PFSK-1 (cell line): ENCODE measurements at regions not wholly inside any gene's neighbourhood (a gene's known extent, or its start where the extent isn't known, plus 50 kb on each side); places are given as distances from the start of the nearest gene placed in this dataset.

ENCODE experiments used
- FOXP2 ChIP-seq: optimal IDR thresholded peaks from 2 replicates; pipeline ENCODE3; 2011; ENCODE audit warnings: borderline replicate concordance, control low read depth, inconsistent platforms; ENCODE audit not compliant: insufficient read depth; ENCODE audit errors: extremely low read length, extremely low read depth
- POLR2AphosphoS5 ChIP-seq: IDR thresholded peaks from 2 replicates; pipeline ENCODE4 v1.6.1; 2012; ENCODE audit warnings: low read depth, mild to moderate bottlenecking, control low read depth, low read length, moderate library complexity
- SIN3A ChIP-seq: IDR thresholded peaks from 2 replicates; pipeline ENCODE4 v1.6.1; 2012; ENCODE audit warnings: mild to moderate bottlenecking, low read length, moderate library complexity, borderline replicate concordance; ENCODE audit not compliant: insufficient read depth
- TAF1 ChIP-seq: IDR thresholded peaks from 2 replicates; pipeline ENCODE4 v1.6.1; 2012; ENCODE audit warnings: low read length, control low read depth, borderline replicate concordance; ENCODE audit not compliant: insufficient read depth
- TF ChIP-seq, protein P1 (sequence below), 2 experiments: IDR thresholded peaks; 2 replicates each; pipeline versions ENCODE4 v1.6.1 to v1.8.0; 2011 to 2012; ENCODE audit warnings: low read depth in 2 of 2, low read length in 2 of 2, control low read depth in 1 of 2, inconsistent platforms in 1 of 2, mild to moderate bottlenecking in 1 of 2, moderate library complexity in 1 of 2; ENCODE audit not compliant: insufficient read depth in 1 of 2

DNA sequence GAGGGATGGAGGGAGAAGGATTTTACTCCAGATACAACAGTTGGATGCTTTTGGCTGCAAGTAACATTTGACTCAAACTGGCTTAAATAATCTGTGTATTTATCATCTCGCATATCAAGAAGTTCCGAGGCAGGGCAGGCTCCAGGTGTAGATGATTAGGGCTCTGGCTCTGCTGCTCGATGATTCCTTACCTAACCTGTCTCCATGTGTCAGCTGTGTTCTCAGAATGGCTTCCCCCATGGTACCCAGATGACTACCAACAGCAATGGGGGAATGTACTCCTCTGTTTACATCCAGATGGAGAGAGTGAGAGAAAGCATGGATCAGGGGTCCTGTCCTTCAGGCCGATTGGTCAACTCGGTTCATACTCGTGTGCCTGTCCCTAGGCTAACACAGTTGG lies 90.4 kb upstream of the AKT3 start:
- TF ChIP-seq SIN3A = no peak
- TF ChIP-seq FOXP2 = no peak
- TF ChIP-seq POLR2AphosphoS5 = no peak
- TF ChIP-seq, protein P1, sequence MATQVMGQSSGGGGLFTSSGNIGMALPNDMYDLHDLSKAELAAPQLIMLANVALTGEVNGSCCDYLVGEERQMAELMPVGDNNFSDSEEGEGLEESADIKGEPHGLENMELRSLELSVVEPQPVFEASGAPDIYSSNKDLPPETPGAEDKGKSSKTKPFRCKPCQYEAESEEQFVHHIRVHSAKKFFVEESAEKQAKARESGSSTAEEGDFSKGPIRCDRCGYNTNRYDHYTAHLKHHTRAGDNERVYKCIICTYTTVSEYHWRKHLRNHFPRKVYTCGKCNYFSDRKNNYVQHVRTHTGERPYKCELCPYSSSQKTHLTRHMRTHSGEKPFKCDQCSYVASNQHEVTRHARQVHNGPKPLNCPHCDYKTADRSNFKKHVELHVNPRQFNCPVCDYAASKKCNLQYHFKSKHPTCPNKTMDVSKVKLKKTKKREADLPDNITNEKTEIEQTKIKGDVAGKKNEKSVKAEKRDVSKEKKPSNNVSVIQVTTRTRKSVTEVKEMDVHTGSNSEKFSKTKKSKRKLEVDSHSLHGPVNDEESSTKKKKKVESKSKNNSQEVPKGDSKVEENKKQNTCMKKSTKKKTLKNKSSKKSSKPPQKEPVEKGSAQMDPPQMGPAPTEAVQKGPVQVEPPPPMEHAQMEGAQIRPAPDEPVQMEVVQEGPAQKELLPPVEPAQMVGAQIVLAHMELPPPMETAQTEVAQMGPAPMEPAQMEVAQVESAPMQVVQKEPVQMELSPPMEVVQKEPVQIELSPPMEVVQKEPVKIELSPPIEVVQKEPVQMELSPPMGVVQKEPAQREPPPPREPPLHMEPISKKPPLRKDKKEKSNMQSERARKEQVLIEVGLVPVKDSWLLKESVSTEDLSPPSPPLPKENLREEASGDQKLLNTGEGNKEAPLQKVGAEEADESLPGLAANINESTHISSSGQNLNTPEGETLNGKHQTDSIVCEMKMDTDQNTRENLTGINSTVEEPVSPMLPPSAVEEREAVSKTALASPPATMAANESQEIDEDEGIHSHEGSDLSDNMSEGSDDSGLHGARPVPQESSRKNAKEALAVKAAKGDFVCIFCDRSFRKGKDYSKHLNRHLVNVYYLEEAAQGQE (IDR thresholded peaks at IDR 0.05; ENCODE audit: insufficient read depth in 1 of 2, low read depth in 2 of 2, low read length in 2 of 2) = no peak
- no peak for TF ChIP-seq TAF1

DNA sequence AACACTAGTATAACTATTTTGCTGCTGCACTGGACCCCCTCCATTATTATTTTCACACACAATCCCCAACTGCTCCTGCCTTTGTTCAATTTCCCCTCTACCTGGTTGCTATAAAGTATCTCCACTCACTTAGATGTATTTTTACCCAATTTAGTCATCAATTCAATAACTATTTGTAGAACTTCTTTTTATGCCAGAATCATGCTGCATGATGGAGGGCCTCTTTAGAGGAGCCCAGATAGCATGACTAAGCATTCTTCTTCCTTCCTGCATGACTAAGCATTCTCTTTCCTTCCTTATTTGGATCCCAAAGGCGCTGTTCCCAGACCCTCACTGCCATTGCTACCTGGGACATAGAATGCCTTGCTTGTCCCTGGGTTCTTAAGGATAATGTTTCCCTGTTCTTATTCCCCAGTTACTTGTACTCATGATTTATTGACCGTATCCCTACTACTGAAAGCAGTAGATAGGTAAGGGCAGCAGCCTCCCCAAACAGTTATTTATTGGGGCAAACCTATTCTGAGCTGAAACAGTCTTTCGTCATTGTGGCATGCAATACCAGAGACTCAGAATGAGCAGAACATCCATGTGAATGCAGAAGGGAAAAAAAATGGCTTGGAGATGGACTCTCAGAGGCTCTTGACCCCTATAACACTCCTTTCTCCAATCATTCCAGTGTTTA lies 89.3 kb upstream of the AKT3 start:
- TF ChIP-seq TAF1 (no peak), FOXP2 (no peak), SIN3A (no peak), POLR2AphosphoS5 (no peak)
- TF ChIP-seq, protein P1 (IDR thresholded peaks at IDR 0.05; ENCODE audit: insufficient read depth in 1 of 2, low read depth in 2 of 2, low read length in 2 of 2) = no peak

DNA sequence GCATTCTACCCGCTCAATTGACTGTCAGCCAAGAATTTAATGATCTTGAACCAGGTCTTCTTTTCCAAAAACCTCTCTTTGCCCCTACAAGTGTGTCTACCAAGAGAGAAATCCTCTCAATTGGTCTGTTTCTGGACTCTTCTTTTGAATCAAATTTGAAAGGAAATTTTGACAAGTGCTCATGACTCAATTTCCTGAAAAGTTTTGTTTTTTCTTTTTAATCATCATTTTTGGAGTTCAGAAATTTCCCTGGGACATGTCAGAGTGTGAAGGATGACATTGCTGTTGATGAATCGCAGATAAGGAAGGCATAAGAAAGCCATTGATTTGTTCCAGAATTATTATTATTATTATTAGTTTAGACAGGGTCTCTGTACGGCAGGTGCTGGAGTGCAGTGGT lies 88.2 kb upstream of the AKT3 start:
- TF ChIP-seq, protein P1 (IDR thresholded peaks at IDR 0.05; ENCODE audit: insufficient read depth in 1 of 2, low read depth in 2 of 2, low read length in 2 of 2) = no peak
- TF ChIP-seq POLR2AphosphoS5 (no peak), SIN3A (no peak), FOXP2 (no peak), TAF1 (no peak)

DNA sequence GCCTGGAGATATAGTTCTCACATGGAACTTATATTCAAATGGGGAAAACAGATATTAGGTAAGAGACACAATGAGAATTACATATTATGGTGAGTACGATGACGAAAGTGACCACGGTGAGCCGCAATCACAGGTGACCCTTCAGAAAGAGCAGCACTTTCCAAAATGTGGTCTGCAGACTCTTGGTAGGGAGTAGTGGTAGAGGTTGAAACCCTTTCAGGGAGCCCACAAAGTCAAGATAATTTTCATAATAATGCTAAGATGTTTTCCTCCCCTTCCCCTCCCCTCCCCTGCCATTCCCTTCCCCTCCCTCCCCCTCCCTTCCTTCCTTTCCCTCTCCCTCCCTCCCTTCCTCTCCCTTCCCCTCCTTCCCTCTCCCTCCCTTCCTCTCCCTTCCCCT lies 83.5 kb upstream of the AKT3 start:
- TF ChIP-seq FOXP2 = no peak
- no peak for TF ChIP-seq TAF1
- TF ChIP-seq SIN3A = no peak
- TF ChIP-seq, protein P1 (IDR thresholded peaks at IDR 0.05; ENCODE audit: insufficient read depth in 1 of 2, low read depth in 2 of 2, low read length in 2 of 2) = no peak
- no peak for TF ChIP-seq POLR2AphosphoS5

DNA sequence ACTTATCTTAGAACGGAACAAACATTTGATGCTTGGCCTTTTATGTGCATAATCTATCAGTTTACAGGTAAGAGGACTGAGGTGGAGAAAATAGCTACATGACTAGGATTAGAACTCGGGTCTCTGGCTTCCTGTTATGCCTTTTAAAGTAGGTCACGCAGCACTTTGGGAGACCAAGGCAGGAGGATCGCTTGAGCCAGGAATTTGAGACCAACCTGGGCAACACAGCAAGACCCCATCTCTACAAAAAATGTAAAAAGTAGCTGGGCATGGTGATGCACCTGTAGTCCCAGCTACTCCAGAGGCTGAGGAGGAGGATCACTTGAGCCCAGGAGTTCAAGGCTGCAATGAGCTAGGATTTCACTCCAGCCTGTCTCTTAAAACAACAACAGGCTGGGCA lies 81.9 kb upstream of the AKT3 start:
- TF ChIP-seq SIN3A = no peak
- TF ChIP-seq FOXP2 = no peak
- TF ChIP-seq POLR2AphosphoS5 = no peak
- TF ChIP-seq TAF1 = no peak
